WI38 (cell line): ENCODE measurements at regions not wholly inside any gene's neighbourhood (a gene's known extent, or its start where the extent isn't known, plus 50 kb on each side); places are given as distances from the start of the nearest gene placed in this dataset.

Experiments used
- H3K4me3 ChIP-seq: 2 replicates; pipeline ENCODE4 v1.5.1; 2011; ENCODE audit warnings: low read depth, mild to moderate bottlenecking, control low read depth, low read length
- TF ChIP-seq, protein P1 (sequence below): IDR thresholded peaks from 2 replicates; pipeline ENCODE4 v1.5.1; 2012; ENCODE audit warnings: low read depth, mild to moderate bottlenecking, control low read depth, low read length

DNA sequence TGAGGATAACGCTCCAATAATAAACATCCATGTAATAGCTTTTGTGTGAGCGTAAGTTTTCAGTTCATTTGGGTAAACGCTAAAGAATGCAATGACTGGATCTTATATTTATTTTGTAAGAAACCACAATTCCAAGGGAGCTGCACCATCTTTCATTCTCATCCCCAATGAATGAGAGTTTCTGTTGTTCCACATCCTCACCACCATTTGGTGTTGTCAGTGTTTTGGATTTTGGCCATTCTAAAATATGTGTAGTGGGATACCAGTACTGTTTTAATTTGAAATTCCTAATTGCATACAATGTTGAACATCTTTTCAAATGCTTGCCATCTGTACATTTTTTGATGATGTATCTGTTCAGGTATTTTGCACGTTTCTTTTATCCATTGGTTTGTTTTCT lies 50.9 kb upstream of the SEMA3D start:
- TF ChIP-seq, protein P1, sequence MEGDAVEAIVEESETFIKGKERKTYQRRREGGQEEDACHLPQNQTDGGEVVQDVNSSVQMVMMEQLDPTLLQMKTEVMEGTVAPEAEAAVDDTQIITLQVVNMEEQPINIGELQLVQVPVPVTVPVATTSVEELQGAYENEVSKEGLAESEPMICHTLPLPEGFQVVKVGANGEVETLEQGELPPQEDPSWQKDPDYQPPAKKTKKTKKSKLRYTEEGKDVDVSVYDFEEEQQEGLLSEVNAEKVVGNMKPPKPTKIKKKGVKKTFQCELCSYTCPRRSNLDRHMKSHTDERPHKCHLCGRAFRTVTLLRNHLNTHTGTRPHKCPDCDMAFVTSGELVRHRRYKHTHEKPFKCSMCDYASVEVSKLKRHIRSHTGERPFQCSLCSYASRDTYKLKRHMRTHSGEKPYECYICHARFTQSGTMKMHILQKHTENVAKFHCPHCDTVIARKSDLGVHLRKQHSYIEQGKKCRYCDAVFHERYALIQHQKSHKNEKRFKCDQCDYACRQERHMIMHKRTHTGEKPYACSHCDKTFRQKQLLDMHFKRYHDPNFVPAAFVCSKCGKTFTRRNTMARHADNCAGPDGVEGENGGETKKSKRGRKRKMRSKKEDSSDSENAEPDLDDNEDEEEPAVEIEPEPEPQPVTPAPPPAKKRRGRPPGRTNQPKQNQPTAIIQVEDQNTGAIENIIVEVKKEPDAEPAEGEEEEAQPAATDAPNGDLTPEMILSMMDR: no peak
- no peak overlapping the region for H3K4me3 ChIP-seq
